Panc1 (cell line): ENCODE measurements at regions not wholly inside any gene's neighbourhood (a gene's known extent, or its start where the extent isn't known, plus 50 kb on each side); places are given as distances from the start of the nearest gene placed in this dataset.

Experiments used
- ATAC-seq: fragments of 200-7000 bp; cut with Tn5 transposase; 2 replicates; pipeline ENCODE4 v1.9.1; 2020; ENCODE audit warnings: mild to moderate bottlenecking, moderate library complexity
- BruUV-seq: library from RNA; stranded (reverse); fragments of 400-500 nt; replicated peaks from 2 replicates; lab custom pipeline; 2021; lab: Mats Ljungman, UMichigan
- CTCF ChIA-PET: fragments of 300-600 bp; sonication (Branson Sonifier 250); formaldehyde crosslinking; loops from one replicate; lab custom pipeline; 2022; ENCODE audit warnings: antibody characterized with exemption; lab: Charles Lee
- POLR2A ChIA-PET: fragments of 300-600 bp; sonication (Branson Sonifier 250); formaldehyde crosslinking; loops from one replicate; lab custom pipeline; 2022; ENCODE audit warnings: antibody characterized with exemption; lab: Charles Lee
- DNase-seq: peaks from one replicate; pipeline ENCODE4 v3.0.0-alpha.2; 2010; ENCODE audit warnings: low read depth, low spot score
- H3K27ac ChIP-seq: 2 replicates; pipeline ENCODE4 v1.5.1; 2011; ENCODE audit warnings: mild to moderate bottlenecking, low read length, inconsistent platforms
- H3K27me3 ChIP-seq: fragments of 200-500 bp; sonication (Bioruptor generic); 2 replicates; pipeline ENCODE4 v1.6.0; 2014; ENCODE audit warnings: low read length, inconsistent platforms; ENCODE audit not compliant: control insufficient read depth, insufficient read depth
- H3K36me3 ChIP-seq: fragments of 200-500 bp; sonication (Bioruptor generic); 2 replicates; pipeline ENCODE4 v1.5.1; 2014; ENCODE audit warnings: inconsistent platforms, mild to moderate bottlenecking, low read length, moderate library complexity; ENCODE audit not compliant: control insufficient read depth, insufficient read depth
- H3K4me1 ChIP-seq: 2 replicates; pipeline ENCODE4 v1.5.1; 2011; ENCODE audit warnings: inconsistent platforms, mild to moderate bottlenecking, low read length, moderate library complexity; ENCODE audit not compliant: control insufficient read depth, insufficient read depth
- H3K4me3 ChIP-seq, 2 experiments: 2 replicates each; pipeline ENCODE4 v1.5.1; 2011 to 2012; ENCODE audit warnings: low read depth in 2 of 2, low read length in 2 of 2, mild to moderate bottlenecking in 2 of 2, inconsistent platforms in 1 of 2, moderate library complexity in 1 of 2
- H3K9me3 ChIP-seq: fragments of 200-500 bp; sonication (Bioruptor generic); 2 replicates; pipeline ENCODE4 v1.5.1; 2014; ENCODE audit warnings: low read depth, mild to moderate bottlenecking, inconsistent platforms, low read length, moderate library complexity; ENCODE audit not compliant: control insufficient read depth, insufficient read depth
- POLR2AphosphoS5 ChIP-seq: IDR thresholded peaks from 2 replicates; pipeline ENCODE4 v1.6.1; 2012; ENCODE audit warnings: mild to moderate bottlenecking, low read depth, low read length, moderate library complexity
- SIN3A ChIP-seq: IDR thresholded peaks from 2 replicates; pipeline ENCODE4 v1.6.1; 2012; ENCODE audit warnings: low read depth, mild to moderate bottlenecking, low read length, moderate library complexity, borderline replicate concordance; ENCODE audit not compliant: insufficient read depth
- TCF7L2 ChIP-seq: IDR thresholded peaks from 2 replicates; pipeline ENCODE4 v1.6.1; 2011; ENCODE audit warnings: mild to moderate bottlenecking, low read depth, low read length, inconsistent platforms
- in situ Hi-C: cut with HindIII; loops from 2 replicates; pipeline ENCODE4 v1.10.0; 2016; ENCODE audit warnings: low sequenced_read_pairs, low pct_unique_long_range_greater_than_20kb
- intact Hi-C: fragments of 100-400 bp; cut with micrococcal nuclease; formaldehyde crosslinking; loops from one replicate; pipeline ENCODE4 v1.10.0; 2022; ENCODE audit not compliant: unreplicated experiment
- TF ChIP-seq, protein P1 (sequence below), 2 experiments: IDR thresholded peaks; 2 replicates each; pipeline ENCODE4 v1.6.1; 2011 to 2012; ENCODE audit warnings: low read depth in 2 of 2, control low read depth in 1 of 2, low read length in 1 of 2, mild to moderate bottlenecking in 1 of 2, moderate library complexity in 1 of 2; ENCODE audit not compliant: insufficient read depth in 1 of 2
- TF ChIP-seq, protein P2 (sequence below): fragments of 450-650 bp; IDR thresholded peaks from 2 replicates; pipeline ENCODE4 v1.5.1; 2017; ENCODE audit warnings: mild to moderate bottlenecking

DNA sequence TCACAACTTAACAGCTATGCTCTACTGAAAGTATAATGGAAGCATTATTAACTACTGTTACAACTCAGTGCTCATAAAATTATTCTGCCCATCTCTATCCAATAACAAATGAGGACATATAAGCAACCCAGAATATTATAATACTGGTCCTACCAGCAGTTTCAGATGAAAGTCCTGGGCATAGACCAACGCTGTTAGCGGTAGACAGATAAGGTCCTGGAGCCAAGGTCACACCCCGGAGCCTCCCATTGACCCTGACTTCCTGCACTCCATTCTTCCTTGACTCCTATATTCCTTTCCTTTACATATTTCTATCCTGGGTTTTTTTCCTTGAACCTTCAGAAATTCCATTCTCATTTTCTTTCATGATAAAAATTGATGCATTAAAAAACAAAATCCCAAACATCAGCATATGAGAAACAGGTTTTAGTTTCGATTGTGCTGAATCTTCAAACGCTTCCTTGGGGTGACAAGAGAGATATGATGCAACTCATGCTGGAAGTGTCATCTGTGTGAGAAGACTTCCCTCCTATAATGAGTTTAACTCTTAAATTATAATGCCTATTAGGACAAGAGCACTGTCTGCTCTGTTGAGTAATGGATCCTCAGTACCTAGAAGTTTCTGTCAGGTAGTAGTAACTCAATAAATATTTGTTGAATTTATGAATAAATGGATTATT lies 831.1 kb downstream of the LRRIQ3 start:
- in situ Hi-C loops (no loop called here), intact Hi-C loops (no loop called here)
- TF ChIP-seq, protein P1, sequence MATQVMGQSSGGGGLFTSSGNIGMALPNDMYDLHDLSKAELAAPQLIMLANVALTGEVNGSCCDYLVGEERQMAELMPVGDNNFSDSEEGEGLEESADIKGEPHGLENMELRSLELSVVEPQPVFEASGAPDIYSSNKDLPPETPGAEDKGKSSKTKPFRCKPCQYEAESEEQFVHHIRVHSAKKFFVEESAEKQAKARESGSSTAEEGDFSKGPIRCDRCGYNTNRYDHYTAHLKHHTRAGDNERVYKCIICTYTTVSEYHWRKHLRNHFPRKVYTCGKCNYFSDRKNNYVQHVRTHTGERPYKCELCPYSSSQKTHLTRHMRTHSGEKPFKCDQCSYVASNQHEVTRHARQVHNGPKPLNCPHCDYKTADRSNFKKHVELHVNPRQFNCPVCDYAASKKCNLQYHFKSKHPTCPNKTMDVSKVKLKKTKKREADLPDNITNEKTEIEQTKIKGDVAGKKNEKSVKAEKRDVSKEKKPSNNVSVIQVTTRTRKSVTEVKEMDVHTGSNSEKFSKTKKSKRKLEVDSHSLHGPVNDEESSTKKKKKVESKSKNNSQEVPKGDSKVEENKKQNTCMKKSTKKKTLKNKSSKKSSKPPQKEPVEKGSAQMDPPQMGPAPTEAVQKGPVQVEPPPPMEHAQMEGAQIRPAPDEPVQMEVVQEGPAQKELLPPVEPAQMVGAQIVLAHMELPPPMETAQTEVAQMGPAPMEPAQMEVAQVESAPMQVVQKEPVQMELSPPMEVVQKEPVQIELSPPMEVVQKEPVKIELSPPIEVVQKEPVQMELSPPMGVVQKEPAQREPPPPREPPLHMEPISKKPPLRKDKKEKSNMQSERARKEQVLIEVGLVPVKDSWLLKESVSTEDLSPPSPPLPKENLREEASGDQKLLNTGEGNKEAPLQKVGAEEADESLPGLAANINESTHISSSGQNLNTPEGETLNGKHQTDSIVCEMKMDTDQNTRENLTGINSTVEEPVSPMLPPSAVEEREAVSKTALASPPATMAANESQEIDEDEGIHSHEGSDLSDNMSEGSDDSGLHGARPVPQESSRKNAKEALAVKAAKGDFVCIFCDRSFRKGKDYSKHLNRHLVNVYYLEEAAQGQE (IDR thresholded peaks at IDR 0.05; ENCODE audit: insufficient read depth in 1 of 2, low read depth in 2 of 2, low read length in 1 of 2) = no peak
- TF ChIP-seq, protein P2, sequence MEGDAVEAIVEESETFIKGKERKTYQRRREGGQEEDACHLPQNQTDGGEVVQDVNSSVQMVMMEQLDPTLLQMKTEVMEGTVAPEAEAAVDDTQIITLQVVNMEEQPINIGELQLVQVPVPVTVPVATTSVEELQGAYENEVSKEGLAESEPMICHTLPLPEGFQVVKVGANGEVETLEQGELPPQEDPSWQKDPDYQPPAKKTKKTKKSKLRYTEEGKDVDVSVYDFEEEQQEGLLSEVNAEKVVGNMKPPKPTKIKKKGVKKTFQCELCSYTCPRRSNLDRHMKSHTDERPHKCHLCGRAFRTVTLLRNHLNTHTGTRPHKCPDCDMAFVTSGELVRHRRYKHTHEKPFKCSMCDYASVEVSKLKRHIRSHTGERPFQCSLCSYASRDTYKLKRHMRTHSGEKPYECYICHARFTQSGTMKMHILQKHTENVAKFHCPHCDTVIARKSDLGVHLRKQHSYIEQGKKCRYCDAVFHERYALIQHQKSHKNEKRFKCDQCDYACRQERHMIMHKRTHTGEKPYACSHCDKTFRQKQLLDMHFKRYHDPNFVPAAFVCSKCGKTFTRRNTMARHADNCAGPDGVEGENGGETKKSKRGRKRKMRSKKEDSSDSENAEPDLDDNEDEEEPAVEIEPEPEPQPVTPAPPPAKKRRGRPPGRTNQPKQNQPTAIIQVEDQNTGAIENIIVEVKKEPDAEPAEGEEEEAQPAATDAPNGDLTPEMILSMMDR = no peak
- TF ChIP-seq POLR2AphosphoS5 (no peak), SIN3A (no peak), TCF7L2 (no peak)
- DNase-seq (no peak), ATAC-seq (no peak)
- ChIA-PET POLR2A (no interaction called here), CTCF (no interaction called here)
- H3K36me3 ChIP-seq = no peaks in the 10 kb centered on the region
- no peak overlapping the region for H3K4me3 ChIP-seq
- H3K27me3 ChIP-seq = no peaks in the 10 kb centered on the region
- H3K27ac ChIP-seq = no peak overlapping the region
- no TSS peak for BruUV-seq
- no peaks in the 10 kb centered on the region for H3K9me3 ChIP-seq
- no peaks in the 10 kb centered on the region for H3K4me1 ChIP-seq

DNA sequence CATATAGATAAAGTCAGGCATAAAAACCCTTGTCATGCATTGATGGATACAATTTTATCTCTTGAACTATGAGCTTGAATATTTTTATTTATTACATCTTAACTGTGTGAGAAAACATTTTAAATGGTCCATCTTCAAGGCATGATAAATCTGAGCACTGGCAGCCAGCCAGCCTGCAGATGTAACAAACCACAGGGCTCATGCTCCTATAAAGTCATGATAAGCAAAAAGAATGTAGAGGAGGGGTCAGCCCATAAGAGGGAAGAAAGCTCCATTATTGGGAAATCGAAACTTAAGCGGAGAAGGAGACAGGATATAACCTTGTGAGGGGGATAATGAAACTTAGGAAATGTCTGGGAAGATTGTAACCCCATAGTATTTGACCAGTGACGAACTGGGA lies 839.0 kb downstream of the LRRIQ3 start:
- BruUV-seq = no TSS peak
- no peak for TF ChIP-seq SIN3A
- no peak for TF ChIP-seq POLR2AphosphoS5
- TF ChIP-seq, protein P1 (IDR thresholded peaks at IDR 0.05; ENCODE audit: insufficient read depth in 1 of 2, low read depth in 2 of 2, low read length in 1 of 2) = no peak
- TF ChIP-seq TCF7L2 = no peak
- TF ChIP-seq, protein P2 = no peak
- DNase-seq = no peak
- ATAC-seq = no peak
- intact Hi-C loops = no loop called here
- no peak overlapping the region for H3K27ac ChIP-seq
- CTCF ChIA-PET = no interaction called here
- no peaks in the 10 kb centered on the region for H3K9me3 ChIP-seq
- no peaks in the 10 kb centered on the region for H3K36me3 ChIP-seq
- POLR2A ChIA-PET = no interaction called here
- H3K4me3 ChIP-seq = no peak overlapping the region
- no peaks in the 10 kb centered on the region for H3K27me3 ChIP-seq
- in situ Hi-C loops = no loop called here
- no peaks in the 10 kb centered on the region for H3K4me1 ChIP-seq
